Left ventricle myocardium superior (tissue), 1 donor: ENCODE measurements at regions not wholly inside any gene's neighbourhood (a gene's known extent, or its start where the extent isn't known, plus 50 kb on each side); places are given as distances from the start of the nearest gene placed in this dataset.

Experiments used
- ATAC-seq: fragments of 200-7000 bp; cut with Tn5 transposase; one replicate; pipeline ENCODE4 v1.9.1; 2020; ENCODE audit warnings: mild to moderate bottlenecking, moderate library complexity
- DNase-seq: peaks from one replicate; pipeline ENCODE4 v3.0.0-alpha.2; 2020
- intact Hi-C: fragments of 100-400 bp; cut with micrococcal nuclease; formaldehyde crosslinking; loops from one replicate; pipeline ENCODE4 v1.11.0; 2022
- donor health status: DM: no; HTN: yes; CAD: no; lungs with severe emphysema.

- intact Hi-C loops: no loop called here
- no peak for ATAC-seq
- no peak for DNase-seq
Observed at GRCh38 chr1:29379443-29380073, 143.2 kb downstream of the PTPRU start.
